H9 (cell line): ENCODE measurements at regions not wholly inside any gene's neighbourhood (a gene's known extent, or its start where the extent isn't known, plus 50 kb on each side); places are given as distances from the start of the nearest gene placed in this dataset.

ENCODE experiments used
- DNase-seq: peaks from one replicate; pipeline ENCODE4 v3.0.0-alpha.2; 2017
- H2AFZ ChIP-seq: one replicate; pipeline ENCODE4 v1.6.1; 2013; ENCODE audit warnings: mild to moderate bottlenecking, low read length, control low read depth, moderate library complexity
- H2AK5ac ChIP-seq: 2 replicates; pipeline ENCODE4 v1.6.1; 2013; ENCODE audit warnings: low read length, control low read depth, mixed read lengths; ENCODE audit not compliant: insufficient read length
- H2BK120ac ChIP-seq: one replicate; pipeline ENCODE4 v1.6.1; 2013; ENCODE audit warnings: low read depth, mild to moderate bottlenecking, low read length, control low read depth, inconsistent platforms; ENCODE audit not compliant: poor library complexity, severe bottlenecking
- H2BK12ac ChIP-seq: 2 replicates; pipeline ENCODE4 v1.6.1; 2013; ENCODE audit warnings: low read length, control low read depth, mixed read lengths, low read depth; ENCODE audit not compliant: insufficient read length
- H2BK15ac ChIP-seq: 2 replicates; pipeline ENCODE4 v1.6.1; 2013; ENCODE audit warnings: low read depth, low read length, control low read depth
- H2BK20ac ChIP-seq: one replicate; pipeline ENCODE4 v1.6.1; 2013; ENCODE audit warnings: low read depth, mild to moderate bottlenecking, low read length, control low read depth, inconsistent platforms; ENCODE audit not compliant: poor library complexity, severe bottlenecking
- H2BK5ac ChIP-seq: 2 replicates; pipeline ENCODE4 v1.6.1; 2013; ENCODE audit warnings: low read length, control low read depth, mixed read lengths; ENCODE audit not compliant: insufficient read length
- H3K14ac ChIP-seq: 2 replicates; pipeline ENCODE4 v1.6.1; 2013; ENCODE audit warnings: low read length, control low read depth; ENCODE audit not compliant: insufficient read depth
- H3K18ac ChIP-seq: 2 replicates; pipeline ENCODE4 v1.6.1; 2013; ENCODE audit warnings: low read depth, mild to moderate bottlenecking, mixed read lengths, low read length, control low read depth; ENCODE audit not compliant: insufficient read length
- H3K23ac ChIP-seq: 2 replicates; pipeline ENCODE4 v1.6.1; 2013; ENCODE audit warnings: low read length, control low read depth, mixed read lengths, low read depth; ENCODE audit not compliant: insufficient read length
- H3K23me2 ChIP-seq: 2 replicates; pipeline ENCODE4 v1.6.1; 2013; ENCODE audit warnings: low read depth, mild to moderate bottlenecking, mixed read lengths, low read length, control low read depth; ENCODE audit not compliant: insufficient read length, poor library complexity, severe bottlenecking
- H3K27ac ChIP-seq: 2 replicates; pipeline ENCODE4 v1.5.1; 2013; ENCODE audit warnings: low read length, control low read depth, mixed read lengths, low read depth; ENCODE audit not compliant: insufficient read length
- H3K27me3 ChIP-seq: 2 replicates; pipeline ENCODE4 v1.6.1; 2013; ENCODE audit warnings: low read length, control low read depth, inconsistent platforms; ENCODE audit not compliant: insufficient read depth
- H3K4ac ChIP-seq: 2 replicates; pipeline ENCODE4 v1.6.1; 2013; ENCODE audit warnings: low read depth, mild to moderate bottlenecking, control low read depth, inconsistent platforms, low read length, moderate library complexity
- H3K4me1 ChIP-seq: 2 replicates; pipeline ENCODE4 v1.6.1; 2013; ENCODE audit warnings: low read length, control low read depth, inconsistent platforms; ENCODE audit not compliant: insufficient read depth
- H3K4me2 ChIP-seq: 2 replicates; pipeline ENCODE4 v1.6.1; 2013; ENCODE audit warnings: low read length, control low read depth, mixed read lengths; ENCODE audit not compliant: insufficient read length, insufficient read depth
- H3K56ac ChIP-seq: 2 replicates; pipeline ENCODE4 v1.6.1; 2013; ENCODE audit warnings: low read depth, mild to moderate bottlenecking, mixed read lengths, low read length, control low read depth; ENCODE audit not compliant: insufficient read length
- H3K79me1 ChIP-seq: 2 replicates; pipeline ENCODE4 v1.6.1; 2013; ENCODE audit warnings: low read depth, mild to moderate bottlenecking, moderate library complexity, low read length, control low read depth, inconsistent platforms; ENCODE audit not compliant: insufficient read depth, poor library complexity, severe bottlenecking
- H3K79me2 ChIP-seq: 2 replicates; pipeline ENCODE4 v1.6.1; 2013; ENCODE audit warnings: low read length, control low read depth, inconsistent platforms; ENCODE audit not compliant: insufficient read depth
- H3K9ac ChIP-seq: 2 replicates; pipeline ENCODE4 v1.6.1; 2013; ENCODE audit warnings: low read length, control low read depth, mixed read lengths; ENCODE audit not compliant: insufficient read length; ENCODE audit errors: extremely low read depth
- H3K9me3 ChIP-seq: one replicate; pipeline ENCODE4 v1.6.1; 2013; ENCODE audit warnings: low read depth, low read length, inconsistent platforms; ENCODE audit not compliant: control insufficient read depth
- H3T11ph ChIP-seq: one replicate; pipeline ENCODE4 v1.6.1; 2013; ENCODE audit warnings: mild to moderate bottlenecking, low read length, control low read depth, inconsistent platforms
- H4K20me1 ChIP-seq: one replicate; pipeline ENCODE4 v1.6.1; 2013; ENCODE audit not compliant: control insufficient read depth, insufficient read length, insufficient read depth
- H4K5ac ChIP-seq: 2 replicates; pipeline ENCODE4 v1.6.1; 2013; ENCODE audit warnings: low read depth, mild to moderate bottlenecking, mixed read lengths, low read length, control low read depth; ENCODE audit not compliant: insufficient read length
- H4K8ac ChIP-seq: replicated peaks from 2 replicates; pipeline ENCODE4 v1.6.1; 2013; ENCODE audit warnings: low read length, control low read depth, mixed read lengths, low read depth; ENCODE audit not compliant: insufficient read length
- H4K91ac ChIP-seq: 2 replicates; pipeline ENCODE4 v1.6.1; 2013; ENCODE audit warnings: low read depth, mild to moderate bottlenecking, moderate library complexity, mixed read lengths, low read length, control low read depth; ENCODE audit not compliant: insufficient read length
- H3K27ac Mint-ChIP-seq, 3 experiments: 2 replicates in 2 of 3; 3 replicates in 1 of 3; pipeline ENCODE4 v1.8.0; 2020 to 2021; ENCODE audit warnings: mixed read lengths in 3 of 3, mild to moderate bottlenecking in 1 of 3, moderate library complexity in 1 of 3
- H3K27me3 Mint-ChIP-seq: 2 replicates; pipeline ENCODE4 v1.8.0; 2021; ENCODE audit warnings: low read depth, mild to moderate bottlenecking, moderate library complexity, mixed read lengths
- H3K36me3 Mint-ChIP-seq, 3 experiments: 2 replicates in 2 of 3; 3 replicates in 1 of 3; pipeline ENCODE4 v1.8.0; 2020 to 2021; ENCODE audit warnings: low read depth in 3 of 3, mixed read lengths in 3 of 3; ENCODE audit not compliant: insufficient read depth in 1 of 3
- H3K4me1 Mint-ChIP-seq, 2 experiments: 2 replicates each; pipeline ENCODE4 v1.8.0; 2020; ENCODE audit warnings: mixed read lengths in 2 of 2
- H3K4me3 Mint-ChIP-seq, 2 experiments: 2 replicates in 1 of 2; 3 replicates in 1 of 2; pipeline ENCODE4 v1.8.0; 2020 to 2021; ENCODE audit warnings: mild to moderate bottlenecking in 2 of 2, mixed read lengths in 2 of 2, moderate library complexity in 1 of 2
- H3K9me3 Mint-ChIP-seq, 2 experiments: 2 replicates in 1 of 2; 3 replicates in 1 of 2; pipeline ENCODE4 v1.8.0; 2020; ENCODE audit warnings: mild to moderate bottlenecking in 2 of 2, mixed read lengths in 2 of 2, moderate library complexity in 1 of 2
- CTCF ChIP-seq: fragments of 200-600 bp; sonication (generic); conservative IDR thresholded peaks from 3 replicates; pipeline ENCODE4 v1.8.0; 2021; ENCODE audit warnings: antibody characterized with exemption, mild to moderate bottlenecking
- WGBS: extraction: QIAGEN DNeasy Blood & Tissue Kit; methylation state at CpG from one replicate; pipeline ENCODE4 v1.1.7; 2013; ENCODE audit warnings: missing lambda C conversion rate, low lambda C conversion rate, mixed read lengths; ENCODE audit not compliant: insufficient read length; ENCODE audit errors: extremely low coverage; 5-methylcytosine and 5-hydroxymethylcytosine counted together

- no peak overlapping the region; a peak in 2 of 7 replicates for H3K27ac Mint-ChIP-seq
- no peak overlapping the region for H3K9ac ChIP-seq
- H3K23ac ChIP-seq: no peak overlapping the region
- no peak overlapping the region for H3K56ac ChIP-seq
- WGBS: no CpG with 5 or more reads among the region's 6 CpGs
- H2BK12ac ChIP-seq: no peak overlapping the region
- H4K91ac ChIP-seq: no peak overlapping the region
- H4K8ac ChIP-seq: no peak overlapping the region
- no peaks in the 10 kb centered on the region for H3K36me3 Mint-ChIP-seq
- no peaks in the 10 kb centered on the region for H3K4me1 Mint-ChIP-seq
- H3K4me3 Mint-ChIP-seq: no peak overlapping the region
- H3K27me3 ChIP-seq: no peaks in the 10 kb centered on the region
- no peaks in the 10 kb centered on the region for H3K27me3 Mint-ChIP-seq
- no peak overlapping the region for H3K18ac ChIP-seq
- H2BK15ac ChIP-seq: no peak overlapping the region
- no peak overlapping the region for H2AK5ac ChIP-seq
- H3K4me2 ChIP-seq: no peak overlapping the region
- H3K79me1 ChIP-seq: no peaks in the 10 kb centered on the region
- no peak overlapping the region for H4K5ac ChIP-seq
- H2AFZ ChIP-seq: no peak overlapping the region
- H3K9me3 Mint-ChIP-seq: no peaks in the 10 kb centered on the region
- no peak overlapping the region for H2BK20ac ChIP-seq
- H3K9me3 ChIP-seq: no peaks in the 10 kb centered on the region
- DNase-seq: no peak
- no peak overlapping the region for H3T11ph ChIP-seq
- H4K20me1 ChIP-seq: no peaks in the 10 kb centered on the region
- H3K79me2 ChIP-seq: no peaks in the 10 kb centered on the region
- TF ChIP-seq CTCF: no peak
- H2BK120ac ChIP-seq: no peak overlapping the region
- H3K14ac ChIP-seq: no peak overlapping the region
- H3K23me2 ChIP-seq: no peaks in the 10 kb centered on the region
- no peaks in the 10 kb centered on the region for H3K4me1 ChIP-seq
- no peak overlapping the region for H3K27ac ChIP-seq
- H2BK5ac ChIP-seq: no peak overlapping the region
- no peak overlapping the region for H3K4ac ChIP-seq
These were observed 938.3 kb upstream of the CNTNAP5 start for GRCh38 chr2:123086613-123087385.
